T-cell (primary cell): ENCODE measurements at regions not wholly inside any gene's neighbourhood (a gene's known extent, or its start where the extent isn't known, plus 50 kb on each side); places are given as distances from the start of the nearest gene placed in this dataset.

ENCODE experiments used
- ATAC-seq, 4 experiments: fragments of 200-7000 bp in 3 of 4; fragments of 150-1000 bp in 1 of 4; cut with Tn5 transposase; replicated peaks in 1 of 4; 1 replicate in 3 of 4; 2 replicates in 1 of 4; pipeline ENCODE4 v1.10.0; 2021; ENCODE audit warnings: moderate library complexity in 3 of 4, mild to moderate bottlenecking in 2 of 4, moderate number of reproducible peaks in 1 of 4
- CTCF ChIA-PET, 2 donors: fragments of 300-600 bp; sonication (Branson Sonifier 250); formaldehyde crosslinking; loops; one replicate each; lab custom pipeline; 2022; ENCODE audit warnings: antibody characterized with exemption in 2 of 2; lab: Charles Lee
- POLR2A ChIA-PET, 2 donors: fragments of 300-600 bp; sonication (Branson Sonifier 250); formaldehyde crosslinking; loops; one replicate each; lab custom pipeline; 2022; ENCODE audit warnings: antibody characterized with exemption in 2 of 2; lab: Charles Lee
- DNase-seq, 35 experiments: peaks; one replicate each; pipeline versions ENCODE4 v3.0.0 to v3.0.0-alpha.2; 2013 to 2023
- H3K27ac ChIP-seq: one replicate; pipeline ENCODE4 v1.5.1; 2013; ENCODE audit warnings: low read length
- H3K27me3 ChIP-seq, 2 experiments: replicated peaks in 1 of 2; 1 replicate in 1 of 2; 2 replicates in 1 of 2; pipeline versions ENCODE4 v1.6.1 to v1.7.0; 2013; ENCODE audit warnings: low read length in 1 of 2, mixed read lengths in 1 of 2; ENCODE audit not compliant: control insufficient read depth in 2 of 2, insufficient read depth in 2 of 2; ENCODE audit errors: extremely low read depth in 1 of 2
- H3K36me3 ChIP-seq, 2 donors: 1 replicate in 1 of 2; 2 replicates in 1 of 2; pipeline versions ENCODE4 v1.6.1 to v1.7.0; 2013; ENCODE audit warnings: low read length in 1 of 2; ENCODE audit not compliant: control insufficient read depth in 2 of 2, insufficient read depth in 1 of 2; ENCODE audit errors: extremely low read depth in 1 of 2
- H3K4me1 ChIP-seq, 2 experiments: 1 replicate in 1 of 2; 2 replicates in 1 of 2; pipeline versions ENCODE4 v1.6.1 to v1.7.0; 2013; ENCODE audit warnings: low read length in 2 of 2, mixed read lengths in 1 of 2; ENCODE audit not compliant: insufficient read depth in 2 of 2, control insufficient read depth in 1 of 2; ENCODE audit errors: extremely low read depth in 1 of 2
- H3K4me3 ChIP-seq, 2 donors: 1 replicate in 1 of 2; 2 replicates in 1 of 2; pipeline versions ENCODE4 v1.5.1 to v1.7.0; 2013; ENCODE audit warnings: mild to moderate bottlenecking in 2 of 2, low read length in 1 of 2, moderate library complexity in 1 of 2; ENCODE audit not compliant: control insufficient read depth in 1 of 2; ENCODE audit errors: extremely low read depth in 1 of 2
- H3K9me3 ChIP-seq: 2 replicates; pipeline ENCODE4 v1.7.0; 2013
- H3K27ac Mint-ChIP-seq, 2 donors: one replicate each; pipeline ENCODE4 v1.8.0; 2020 to 2021; ENCODE audit warnings: mild to moderate bottlenecking in 2 of 2, mixed read lengths in 2 of 2
- H3K27me3 Mint-ChIP-seq, 2 donors: one replicate each; pipeline ENCODE4 v1.8.0; 2021 to 2022; ENCODE audit warnings: mixed read lengths in 2 of 2
- H3K36me3 Mint-ChIP-seq: one replicate; pipeline ENCODE4 v1.8.0; 2021; ENCODE audit warnings: mixed read lengths
- H3K4me1 Mint-ChIP-seq, 3 donors: one replicate each; pipeline ENCODE4 v1.8.0; 2020 to 2022; ENCODE audit warnings: mixed read lengths in 3 of 3, mild to moderate bottlenecking in 1 of 3
- H3K4me3 Mint-ChIP-seq, 3 donors: one replicate each; pipeline ENCODE4 v1.8.0; 2020 to 2022; ENCODE audit warnings: mild to moderate bottlenecking in 3 of 3, mixed read lengths in 3 of 3, moderate library complexity in 3 of 3
- H3K9me3 Mint-ChIP-seq, 3 donors: one replicate each; pipeline ENCODE4 v1.8.0; 2020 to 2022; ENCODE audit warnings: mixed read lengths in 3 of 3
- WGBS: methylation state at CpG from one replicate; pipeline ENCODE4 v1.1.5; 2013; ENCODE audit warnings: missing lambda C conversion rate; ENCODE audit not compliant: insufficient coverage; 5-methylcytosine and 5-hydroxymethylcytosine counted together

- Mint-ChIP-seq H3K27me3 (no peaks in the 10 kb centered on the region), H3K9me3 (peaks cover 9 to 20% (median 15%) of the 10 kb centered on the region in 3 donors), H3K36me3 (no peaks in the 10 kb centered on the region), H3K27ac (no peak overlapping the region), H3K4me3 (no peak overlapping the region), H3K4me1 (no peaks in the 10 kb centered on the region)
- POLR2A ChIA-PET = no interaction called here
- Histone ChIP-seq H3K9me3 (peaks cover 3% of the 10 kb centered on the region), H3K36me3 (no peaks in the 10 kb centered on the region), H3K4me1 (no peaks in the 10 kb centered on the region), H3K4me3 (no peak overlapping the region), H3K27me3 (no peaks in the 10 kb centered on the region), H3K27ac (no peak overlapping the region)
- 100% methylated on average over 1 of the region's 2 CpGs for WGBS
- ATAC-seq (no peak), DNase-seq (no peak)
- CTCF ChIA-PET = no interaction called here
Observed at GRCh38 chr2:56666777-56667176, 483.0 kb downstream of the CCDC85A start.

GRCh38 chr2:56671973-56672569 is 488.3 kb downstream of the CCDC85A start:
- Histone ChIP-seq H3K36me3 (no peaks in the 10 kb centered on the region), H3K27me3 (no peaks in the 10 kb centered on the region), H3K4me3 (no peak overlapping the region), H3K4me1 (no peaks in the 10 kb centered on the region), H3K9me3 (no peaks in the 10 kb centered on the region), H3K27ac (no peak overlapping the region)
- POLR2A ChIA-PET = no interaction called here
- ATAC-seq (no peak), DNase-seq (no peak)
- no peaks in the 10 kb centered on the region for H3K4me1 Mint-ChIP-seq
- H3K27ac Mint-ChIP-seq = no peak overlapping the region
- no peaks in the 10 kb centered on the region for H3K27me3 Mint-ChIP-seq
- no peak overlapping the region for H3K4me3 Mint-ChIP-seq
- CTCF ChIA-PET = no interaction called here
- H3K36me3 Mint-ChIP-seq = no peaks in the 10 kb centered on the region
- 47% methylated on average over 3 of the region's 5 CpGs for WGBS
- H3K9me3 Mint-ChIP-seq = peaks cover 8 to 23% (median 23%) of the 10 kb centered on the region in 3 donors

GRCh38 chr2:56674084-56674483 is 490.3 kb downstream of the CCDC85A start:
- Mint-ChIP-seq H3K27ac (no peak overlapping the region), H3K36me3 (no peaks in the 10 kb centered on the region), H3K4me3 (no peak overlapping the region), H3K9me3 (peaks cover 8 to 19% (median 16%) of the 10 kb centered on the region in 3 donors), H3K4me1 (no peaks in the 10 kb centered on the region), H3K27me3 (no peaks in the 10 kb centered on the region)
- DNase-seq = no peak
- no peak for ATAC-seq
- no peaks in the 10 kb centered on the region for H3K4me1 ChIP-seq
- POLR2A ChIA-PET = interaction anchor here in 1 of 2 donors (0.6 kb wide), 1 partner anchor 10 kb away, joined by 4 read pairs; no protein-coding TSS in a partner anchor
- no peaks in the 10 kb centered on the region for H3K27me3 ChIP-seq
- H3K4me3 ChIP-seq = no peak overlapping the region
- H3K36me3 ChIP-seq = no peaks in the 10 kb centered on the region
- no peak overlapping the region for H3K27ac ChIP-seq
- no peaks in the 10 kb centered on the region for H3K9me3 ChIP-seq
- CTCF ChIA-PET = no interaction called here

DNA sequence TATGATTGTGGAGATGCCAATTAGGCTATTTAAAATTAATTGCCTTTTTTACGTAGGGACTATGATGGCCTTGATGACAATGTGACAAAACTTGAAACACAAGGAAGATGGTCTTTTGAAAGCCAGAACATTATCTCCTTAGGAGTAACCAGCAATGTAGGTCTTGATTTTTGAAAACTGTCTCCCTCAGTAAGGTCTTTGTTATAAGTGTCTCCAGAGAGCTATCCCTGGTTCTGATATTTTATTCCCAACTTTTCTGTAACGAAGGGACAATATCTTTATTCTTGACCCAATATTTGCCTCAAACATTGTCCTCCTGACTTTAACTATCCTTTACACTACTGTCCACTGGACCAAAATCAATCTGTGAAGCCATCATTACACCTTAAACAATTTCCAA is 493.2 kb downstream of the CCDC85A start:
- no peak overlapping the region for H3K27ac Mint-ChIP-seq
- Histone ChIP-seq H3K4me1 (no peaks in the 10 kb centered on the region), H3K4me3 (no peak overlapping the region), H3K27me3 (no peaks in the 10 kb centered on the region), H3K36me3 (no peaks in the 10 kb centered on the region), H3K9me3 (no peaks in the 10 kb centered on the region), H3K27ac (no peak overlapping the region)
- no peaks in the 10 kb centered on the region for H3K36me3 Mint-ChIP-seq
- ChIA-PET POLR2A (no interaction called here), CTCF (no interaction called here)
- H3K4me3 Mint-ChIP-seq = no peak overlapping the region
- no peak for DNase-seq
- peaks cover 6 to 13% (median 11%) of the 10 kb centered on the region in 3 donors for H3K9me3 Mint-ChIP-seq
- no peaks in the 10 kb centered on the region for H3K4me1 Mint-ChIP-seq
- no peaks in the 10 kb centered on the region for H3K27me3 Mint-ChIP-seq
- 100% methylated on average over 2 of the region's 2 CpGs for WGBS
- ATAC-seq = no peak

DNA sequence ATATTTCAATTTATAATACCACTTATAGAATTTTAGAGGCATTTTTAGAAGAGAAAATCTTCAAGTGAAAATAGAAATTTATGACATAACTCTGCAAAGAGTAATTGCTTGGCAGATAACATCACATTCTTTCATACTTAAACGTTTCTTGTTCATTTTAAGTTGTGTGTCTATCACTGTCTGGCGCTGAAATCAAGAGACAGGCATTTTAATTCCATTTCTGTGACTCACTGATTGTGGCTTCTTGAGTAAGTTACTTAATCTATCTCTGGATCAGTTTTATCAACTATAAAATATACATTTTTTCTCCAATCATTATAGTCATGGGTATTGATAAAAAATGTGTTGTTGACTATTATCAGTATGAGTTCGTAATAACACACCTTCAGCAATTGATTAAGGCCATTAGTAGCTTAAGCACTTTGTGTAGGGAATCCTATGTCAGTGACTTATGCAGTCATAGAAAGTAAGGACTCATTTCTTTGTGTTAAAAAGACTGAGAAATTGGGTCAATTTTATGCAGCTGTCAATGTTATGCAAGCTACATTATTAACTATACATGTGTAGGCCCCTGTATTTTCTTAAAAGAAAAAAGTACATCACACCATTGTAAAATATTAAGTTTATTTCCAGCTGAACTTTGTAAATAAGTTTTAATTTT is 497.3 kb downstream of the CCDC85A start:
- H3K36me3 ChIP-seq = no peaks in the 10 kb centered on the region
- no peaks in the 10 kb centered on the region for H3K9me3 ChIP-seq
- CTCF ChIA-PET = no interaction called here
- H3K4me3 Mint-ChIP-seq = no peak overlapping the region
- no peak overlapping the region for H3K4me3 ChIP-seq
- no peak for DNase-seq
- no peak for ATAC-seq
- H3K4me1 Mint-ChIP-seq = no peaks in the 10 kb centered on the region
- POLR2A ChIA-PET = no interaction called here
- H3K36me3 Mint-ChIP-seq = no peaks in the 10 kb centered on the region
- peaks cover 8 to 11% (median 9%) of the 10 kb centered on the region in 3 donors for H3K9me3 Mint-ChIP-seq
- no peaks in the 10 kb centered on the region for H3K27me3 ChIP-seq
- no peak overlapping the region for H3K27ac ChIP-seq
- H3K27ac Mint-ChIP-seq = no peak overlapping the region
- no peaks in the 10 kb centered on the region for H3K4me1 ChIP-seq
- no peaks in the 10 kb centered on the region for H3K27me3 Mint-ChIP-seq
- no CpG with 5 or more reads among the region's 3 CpGs for WGBS

DNA sequence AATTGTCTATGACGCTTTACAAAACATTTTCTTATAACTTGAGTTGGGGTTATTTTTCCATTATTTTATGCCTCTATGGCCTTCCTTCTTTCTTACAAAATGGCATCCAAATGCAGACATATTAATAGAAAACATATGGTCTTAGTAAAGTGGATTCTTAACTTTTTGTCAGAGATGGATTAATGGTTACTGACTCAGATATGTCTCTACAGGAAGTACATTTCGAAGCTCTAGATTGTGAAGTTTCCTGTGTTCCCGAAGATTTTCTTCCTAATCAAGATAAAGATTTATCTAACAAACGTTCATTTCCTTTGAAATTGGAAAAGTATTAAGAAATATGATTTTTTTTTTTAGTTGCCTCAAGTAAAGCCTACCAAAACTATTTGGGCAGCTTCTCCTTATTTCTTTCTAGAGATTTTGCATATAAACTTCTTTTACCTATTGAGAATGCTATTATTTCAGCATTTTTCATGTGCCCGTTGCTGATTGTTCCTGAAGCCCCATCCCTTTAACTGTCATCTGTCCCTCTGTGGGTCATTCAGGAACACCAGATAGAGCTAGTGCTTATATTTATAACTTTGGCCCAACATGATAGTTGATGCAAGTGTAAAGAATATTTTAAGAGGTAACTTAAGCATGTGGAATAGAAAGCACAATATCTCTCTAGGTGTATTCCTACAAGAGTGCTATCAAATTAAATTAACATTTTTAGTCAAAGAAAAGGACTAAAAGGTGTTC is 498.0 kb downstream of the CCDC85A start:
- no peaks in the 10 kb centered on the region for H3K27me3 Mint-ChIP-seq
- H3K27ac Mint-ChIP-seq = no peak overlapping the region
- DNase-seq (no peak), ATAC-seq (no peak)
- ChIA-PET POLR2A (no interaction called here), CTCF (no interaction called here)
- Histone ChIP-seq H3K4me1 (no peaks in the 10 kb centered on the region), H3K27ac (no peak overlapping the region), H3K27me3 (no peaks in the 10 kb centered on the region), H3K36me3 (no peaks in the 10 kb centered on the region), H3K9me3 (no peaks in the 10 kb centered on the region), H3K4me3 (no peak overlapping the region)
- H3K4me1 Mint-ChIP-seq = no peaks in the 10 kb centered on the region
- no CpG with 5 or more reads among the region's 5 CpGs for WGBS
- no peak overlapping the region for H3K4me3 Mint-ChIP-seq
- H3K9me3 Mint-ChIP-seq = peaks cover 9 to 11% (median 10%) of the 10 kb centered on the region in 3 donors
- no peaks in the 10 kb centered on the region for H3K36me3 Mint-ChIP-seq
